NCI-H2227 treated with DMSO at 0.1 percent for 48 hours (cell line): ENCODE measurements at regions not wholly inside any gene's neighbourhood (a gene's known extent, or its start where the extent isn't known, plus 50 kb on each side); places are given as distances from the start of the nearest gene placed in this dataset.
A peak's percentile ranks its signal among the peaks of the same experiment; 100 is the strongest.

ENCODE experiments used
- DNase-seq: peaks from one replicate; lab custom pipeline; 2025; lab: John Stamatoyannopoulos, UW

DNA sequence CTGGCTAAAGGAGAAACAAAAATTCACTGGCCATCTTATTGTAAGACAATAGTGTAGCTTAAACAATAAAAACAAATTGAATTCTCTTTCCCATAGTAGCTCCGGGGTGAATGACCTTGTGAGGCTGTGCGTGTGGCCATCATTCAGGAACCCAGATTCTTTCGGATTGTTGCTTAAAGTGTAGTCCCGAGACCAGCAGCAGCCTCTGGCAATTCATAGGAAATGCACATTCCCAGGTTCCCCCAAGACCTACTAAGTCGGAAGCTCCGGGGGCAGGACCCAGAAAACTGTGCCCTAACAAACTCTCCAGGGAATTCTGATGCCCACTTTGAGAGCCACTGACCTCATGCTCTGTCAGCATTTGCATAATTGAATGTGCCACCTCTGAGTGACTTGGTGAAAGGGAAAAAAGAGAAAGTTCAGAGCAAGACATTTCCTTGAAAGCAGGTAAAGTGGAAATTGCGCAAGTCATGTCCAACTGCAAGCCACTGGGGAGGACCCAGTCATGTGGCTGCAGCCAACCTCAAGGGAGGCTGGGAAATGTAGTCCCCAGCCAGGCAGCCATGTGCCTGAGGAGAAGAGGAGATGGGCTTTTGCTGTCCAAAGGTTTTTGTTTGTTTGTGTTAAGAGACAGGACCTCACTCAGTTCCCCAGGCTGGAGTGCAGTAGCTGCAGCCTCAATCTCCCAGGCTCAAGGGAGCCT lies 50.7 kb upstream of the PNMA8B start:
- peak; percentile 21 for DNase-seq

GRCh38 chr19:46550684-46551083 lies 50.4 kb upstream of the CALM3 start:
- no peak for DNase-seq

- no peak for DNase-seq
These were observed 50.0 kb upstream of the CALM3 start for GRCh38 chr19:46551164-46551563.
